ENCODE measurements at regions not wholly inside any gene's neighbourhood (a gene's known extent, or its start where the extent isn't known, plus 50 kb on each side); places are given as distances from the start of the nearest gene placed in this dataset. TPM values are rescaled to one million over a fixed set of nuclear protein-coding genes. Genes with fewer than 3 reads are reported as not detected.

Small RNAs in the stretch of these regions (small RNA-seq; reads per million reads assigned to genes)
- gene PARP1P2: not detected

Measured in liver (tissue), 1 donor.